Fibroblast of lung (primary cell): ENCODE measurements at regions not wholly inside any gene's neighbourhood (a gene's known extent, or its start where the extent isn't known, plus 50 kb on each side); places are given as distances from the start of the nearest gene placed in this dataset.

Experiments used
- DNase-seq, 2 donors: peaks; one replicate each; pipeline versions ENCODE4 v3.0.0 to v3.0.0-alpha.2; 2010; ENCODE audit warnings: low read depth in 2 of 2
- H2AFZ ChIP-seq: 2 replicates; pipeline ENCODE4 v1.5.1; 2012; ENCODE audit warnings: low read length, control low read depth, inconsistent platforms
- H3K27ac ChIP-seq: 2 replicates; pipeline ENCODE4 v1.5.1; 2011; ENCODE audit warnings: low read length, control low read depth; ENCODE audit not compliant: insufficient read depth
- H3K27me3 ChIP-seq: 2 replicates; pipeline ENCODE4 v1.5.1; 2011; ENCODE audit warnings: mild to moderate bottlenecking, low read length; ENCODE audit not compliant: control insufficient read depth, insufficient read depth
- H3K36me3 ChIP-seq: 2 replicates; pipeline ENCODE4 v1.5.1; 2011; ENCODE audit warnings: low read length; ENCODE audit not compliant: control insufficient read depth, insufficient read depth
- H3K4me1 ChIP-seq: 2 replicates; pipeline ENCODE4 v1.5.1; 2011; ENCODE audit warnings: low read length; ENCODE audit not compliant: control insufficient read depth, insufficient read depth; ENCODE audit errors: extremely low read depth
- H3K4me2 ChIP-seq: 2 replicates; pipeline ENCODE4 v1.5.1; 2011; ENCODE audit warnings: low read length, control low read depth; ENCODE audit not compliant: insufficient read depth; ENCODE audit errors: extremely low read depth
- H3K4me3 ChIP-seq, 4 experiments: fragments of 200-600 bp in 1 of 4; sonication (generic) in 1 of 4; replicated peaks in 1 of 4; 2 replicates each; pipeline ENCODE4 v1.5.1; 2011 to 2016; ENCODE audit warnings: low read length in 4 of 4, low read depth in 3 of 4, mild to moderate bottlenecking in 3 of 4, control low read depth in 2 of 4, inconsistent platforms in 1 of 4, mixed read lengths in 1 of 4; ENCODE audit not compliant: insufficient read depth in 1 of 4; ENCODE audit errors: control extremely low read depth in 1 of 4
- H3K79me2 ChIP-seq: 2 replicates; pipeline ENCODE4 v1.5.1; 2012; ENCODE audit warnings: mild to moderate bottlenecking, low read length, inconsistent platforms; ENCODE audit not compliant: control insufficient read depth, insufficient read depth
- H3K9ac ChIP-seq: 2 replicates; pipeline ENCODE4 v1.5.1; 2011; ENCODE audit warnings: mild to moderate bottlenecking, low read length, control low read depth; ENCODE audit not compliant: insufficient read depth
- H3K9me3 ChIP-seq: 2 replicates; pipeline ENCODE4 v1.5.1; 2012; ENCODE audit warnings: low read depth, low read length; ENCODE audit not compliant: control insufficient read depth, insufficient read depth
- H4K20me1 ChIP-seq: 2 replicates; pipeline ENCODE4 v1.5.1; 2011; ENCODE audit warnings: low read length; ENCODE audit not compliant: control insufficient read depth, insufficient read depth; ENCODE audit errors: extremely low read depth
- CTCF ChIP-seq, 2 donors: IDR thresholded peaks in 1 of 2; conservative IDR thresholded peaks in 1 of 2; 1 replicate in 1 of 2; 2 replicates in 1 of 2; pipeline ENCODE4 v1.5.1; 2011 to 2012; ENCODE audit warnings: low read length in 2 of 2, control low read depth in 1 of 2, inconsistent platforms in 1 of 2, low read depth in 1 of 2, mild to moderate bottlenecking in 1 of 2
- EZH2 ChIP-seq: IDR thresholded peaks from 2 replicates; pipeline ENCODE4 v1.5.1; 2012; ENCODE audit warnings: low read length, control low read depth, mild to moderate bottlenecking; ENCODE audit errors: missing control alignments

- Histone ChIP-seq H3K36me3 (no peaks in the 10 kb centered on the region), H3K27ac (no peak overlapping the region), H3K27me3 (no peaks in the 10 kb centered on the region), H2AFZ (no peak overlapping the region), H3K4me1 (no peaks in the 10 kb centered on the region), H4K20me1 (no peaks in the 10 kb centered on the region), H3K4me2 (no peak overlapping the region), H3K79me2 (no peaks in the 10 kb centered on the region), H3K4me3 (no peak overlapping the region), H3K9ac (no peak overlapping the region), H3K9me3 (no peaks in the 10 kb centered on the region)
- TF ChIP-seq CTCF (conservative IDR thresholded peaks at IDR 0.05 in 1 of 2, IDR thresholded peaks at IDR 0.05 in 1 of 2; ENCODE audit: low read depth in 1 of 2, low read length in 2 of 2) (no peak), EZH2 (no peak)
- DNase-seq, result no peak
These were observed 966.9 kb upstream of the TMEM132C start for GRCh38 chr12:127300075-127300474.

- Histone ChIP-seq H3K4me3 (no peak overlapping the region), H3K4me1 (no peaks in the 10 kb centered on the region), H3K4me2 (no peak overlapping the region), H4K20me1 (no peaks in the 10 kb centered on the region), H3K9me3 (no peaks in the 10 kb centered on the region), H3K27ac (no peak overlapping the region), H3K27me3 (no peaks in the 10 kb centered on the region), H3K79me2 (no peaks in the 10 kb centered on the region), H2AFZ (no peak overlapping the region), H3K36me3 (no peaks in the 10 kb centered on the region), H3K9ac (no peak overlapping the region)
- no peak for TF ChIP-seq CTCF (conservative IDR thresholded peaks at IDR 0.05 in 1 of 2, IDR thresholded peaks at IDR 0.05 in 1 of 2; ENCODE audit: low read depth in 1 of 2, low read length in 2 of 2)
- no peak for DNase-seq
These were observed 966.2 kb upstream of the TMEM132C start for GRCh38 chr12:127300753-127301152.

GRCh38 chr12:127301876-127302275, 965.1 kb upstream of the TMEM132C start:
- Histone ChIP-seq H3K4me2 (no peak overlapping the region), H3K9me3 (no peaks in the 10 kb centered on the region), H2AFZ (no peak overlapping the region), H3K9ac (no peak overlapping the region), H3K4me3 (no peak overlapping the region), H3K36me3 (no peaks in the 10 kb centered on the region), H3K4me1 (no peaks in the 10 kb centered on the region), H3K79me2 (no peaks in the 10 kb centered on the region), H3K27me3 (no peaks in the 10 kb centered on the region), H3K27ac (no peak overlapping the region), H4K20me1 (no peaks in the 10 kb centered on the region)
- no peak for TF ChIP-seq CTCF (conservative IDR thresholded peaks at IDR 0.05 in 1 of 2, IDR thresholded peaks at IDR 0.05 in 1 of 2; ENCODE audit: low read depth in 1 of 2, low read length in 2 of 2)
- no peak for TF ChIP-seq EZH2
- DNase-seq, result no peak
